SK-N-SH (cell line): ENCODE measurements at regions not wholly inside any gene's neighbourhood (a gene's known extent, or its start where the extent isn't known, plus 50 kb on each side); places are given as distances from the start of the nearest gene placed in this dataset.
A peak's percentile ranks its signal among the peaks of the same experiment; 100 is the strongest.

ENCODE experiments used
- CTCF ChIA-PET: fragments of 300-600, 350-600 bp; formaldehyde crosslinking; extraction: SDS; loops from one replicate; lab custom pipeline; 2021; lab: Yijun Ruan, JAX
- POLR2A ChIA-PET: fragments of 350-600 bp; sonication (Branson Sonifier 250); formaldehyde crosslinking; extraction: SDS; loops from one replicate; lab custom pipeline; 2020; ENCODE audit warnings: antibody characterized with exemption, inconsistent platforms; lab: Yijun Ruan, JAX
- DNase-seq: peaks from one replicate; pipeline ENCODE4 v3.0.0; 2012
- H2AFZ ChIP-seq: fragments of 200-600 bp; sonication (generic); 2 replicates; pipeline ENCODE4 v1.8.1; 2016; ENCODE audit warnings: antibody characterized with exemption, mild to moderate bottlenecking, low read depth
- H3F3A ChIP-seq: fragments of 200-600 bp; sonication (generic); replicated peaks from 2 replicates; pipeline ENCODE3; 2016; ENCODE audit warnings: antibody characterized with exemption, mild to moderate bottlenecking; ENCODE audit not compliant: insufficient read depth
- H3K27ac ChIP-seq, 2 experiments: fragments of 200-500 bp in 1 of 2; fragments of 200-600 bp in 1 of 2; sonication (Bioruptor generic) in 1 of 2; sonication (generic), shearing (Covaris generic) in 1 of 2; 2 replicates each; pipeline versions ENCODE4 v1.5.1 to v1.6.1; 2014 to 2016; ENCODE audit warnings: low read depth in 2 of 2, inconsistent platforms in 1 of 2, low read length in 1 of 2, mild to moderate bottlenecking in 1 of 2, mixed read lengths in 1 of 2
- H3K27me3 ChIP-seq: fragments of 200-600 bp; sonication (generic), shearing (Covaris generic); 2 replicates; pipeline ENCODE4 v1.6.1; 2016; ENCODE audit warnings: mixed run types; ENCODE audit not compliant: insufficient read depth
- H3K36me3 ChIP-seq, 2 experiments: fragments of 200-500 bp in 1 of 2; fragments of 200-600 bp in 1 of 2; sonication (Bioruptor generic) in 1 of 2; sonication (generic) in 1 of 2; replicated peaks in 1 of 2; 2 replicates each; pipeline versions ENCODE3 to v1.5.1; 2014 to 2016; ENCODE audit warnings: low read length in 1 of 2, mild to moderate bottlenecking in 1 of 2; ENCODE audit not compliant: insufficient read depth in 2 of 2, control insufficient read depth in 1 of 2
- H3K4me1 ChIP-seq, 2 experiments: fragments of 200-500 bp in 1 of 2; fragments of 200-600 bp in 1 of 2; sonication (Bioruptor generic) in 1 of 2; sonication (generic), shearing (Covaris generic) in 1 of 2; 2 replicates each; pipeline versions ENCODE4 v1.5.1 to v1.6.1; 2014 to 2016; ENCODE audit warnings: low read depth in 1 of 2, low read length in 1 of 2, mixed run types in 1 of 2; ENCODE audit not compliant: insufficient read depth in 2 of 2, control insufficient read depth in 1 of 2
- H3K4me2 ChIP-seq: fragments of 200-600 bp; sonication (generic), shearing (Covaris generic); 2 replicates; pipeline ENCODE4 v1.6.1; 2017; ENCODE audit warnings: mixed run types
- H3K4me3 ChIP-seq, 2 experiments: fragments of 200-500 bp in 1 of 2; fragments of 200-600 bp in 1 of 2; sonication (Bioruptor generic) in 1 of 2; sonication (generic), shearing (Covaris generic) in 1 of 2; 2 replicates each; pipeline versions ENCODE4 v1.5.1 to v1.8.1; 2014 to 2016; ENCODE audit warnings: low read depth in 2 of 2, inconsistent platforms in 1 of 2, low read length in 1 of 2, mild to moderate bottlenecking in 1 of 2, mixed read lengths in 1 of 2, moderate library complexity in 1 of 2
- H3K79me2 ChIP-seq: fragments of 200-600 bp; sonication (generic); 2 replicates; pipeline ENCODE4 v1.8.1; 2017; ENCODE audit warnings: mild to moderate bottlenecking; ENCODE audit not compliant: insufficient read depth
- H3K9ac ChIP-seq: fragments of 200-600 bp; sonication (generic); 2 replicates; pipeline ENCODE4 v1.6.1; 2017; ENCODE audit warnings: mixed run types
- H3K9me2 ChIP-seq: fragments of 200-600 bp; sonication (generic); 2 replicates; pipeline ENCODE4 v1.6.1; 2017; ENCODE audit warnings: mixed run types
- H3K9me3 ChIP-seq: fragments of 200-600 bp; sonication (generic); 2 replicates; pipeline ENCODE4 v1.6.1; 2017; ENCODE audit warnings: mixed run types, mild to moderate bottlenecking, moderate library complexity
- H4K20me1 ChIP-seq: fragments of 200-600 bp; sonication (generic); 2 replicates; pipeline ENCODE4 v1.6.1; 2017; ENCODE audit warnings: mild to moderate bottlenecking, mixed run types; ENCODE audit not compliant: insufficient read depth
- CTCF ChIP-seq: fragments of 200-600 bp; sonication (generic); IDR thresholded peaks from 2 replicates; pipeline ENCODE4 v1.6.1; 2017; ENCODE audit warnings: antibody characterized with exemption, mild to moderate bottlenecking, moderate library complexity
- GABPA ChIP-seq: IDR thresholded peaks from 2 replicates; pipeline ENCODE4 v1.4.0; 2012; ENCODE audit warnings: low read depth, mild to moderate bottlenecking
- MEF2A ChIP-seq: IDR thresholded peaks from 2 replicates; pipeline ENCODE4 v1.4.0; 2012; ENCODE audit warnings: low read depth, borderline replicate concordance
- RCOR1 ChIP-seq: fragments of 150-350 bp; IDR thresholded peaks from 2 replicates; pipeline ENCODE4 v1.6.1; 2017; ENCODE audit warnings: antibody characterized with exemption, low read length
- TAF1 ChIP-seq: IDR thresholded peaks from 2 replicates; pipeline ENCODE4 v1.6.1; 2012; ENCODE audit warnings: low read depth, mild to moderate bottlenecking, low read length, moderate library complexity, borderline replicate concordance
- USF1 ChIP-seq: IDR thresholded peaks from 2 replicates; pipeline ENCODE4 v1.4.0; 2012; ENCODE audit warnings: low read depth, borderline replicate concordance
- USF2 ChIP-seq: fragments of 150-350 bp; IDR thresholded peaks from 2 replicates; pipeline ENCODE4 v1.6.1; 2017; ENCODE audit warnings: antibody characterized with exemption, low read length, low read depth, borderline replicate concordance
- ZBTB33 ChIP-seq: IDR thresholded peaks from 2 replicates; pipeline ENCODE4 v1.4.0; 2012; ENCODE audit warnings: low read depth, borderline replicate concordance
- WGBS: methylation state at CpG from one replicate; pipeline ENCODE4 v1.1.6; 2017; ENCODE audit warnings: low lambda C conversion rate; 5-methylcytosine and 5-hydroxymethylcytosine counted together

GRCh38 chr2:40625849-40626248, 174.0 kb upstream of the SLC8A1 start:
- Histone ChIP-seq H3K9me2 (no peaks in the 10 kb centered on the region), H2AFZ (0 out of 2 replicates have a peak overlapping the region, but pooled peaks have one; percentile 0), H4K20me1 (no peaks in the 10 kb centered on the region), H3K27ac (no peak overlapping the region), H3K36me3 (no peaks in the 10 kb centered on the region), H3K79me2 (no peaks in the 10 kb centered on the region), H3K4me3 (no peak overlapping the region), H3K4me1 (no peaks in the 10 kb centered on the region), H3K4me2 (no peak overlapping the region), H3F3A (no peaks in the 10 kb centered on the region), H3K9ac (no peak overlapping the region), H3K9me3 (no peaks in the 10 kb centered on the region), H3K27me3 (no peaks in the 10 kb centered on the region; the same call in 1 of the 2 replicates)
- TF ChIP-seq GABPA (no peak), MEF2A (no peak), USF2 (no peak)
- WGBS, result 46% methylated on average over 3 of the region's 3 CpGs
- no peak for DNase-seq
- CTCF ChIA-PET, result no interaction called here
- POLR2A ChIA-PET, result no interaction called here

GRCh38 chr2:40628556-40628955, 176.7 kb upstream of the SLC8A1 start:
- Histone ChIP-seq H3K9me2 (no peaks in the 10 kb centered on the region), H3K79me2 (no peaks in the 10 kb centered on the region), H3K4me1 (no peaks in the 10 kb centered on the region), H3K4me3 (no peak overlapping the region), H3K4me2 (no peak overlapping the region), H3F3A (no peaks in the 10 kb centered on the region), H3K9me3 (no peaks in the 10 kb centered on the region), H2AFZ (no peak overlapping the region), H4K20me1 (no peaks in the 10 kb centered on the region), H3K36me3 (no peaks in the 10 kb centered on the region), H3K9ac (no peak overlapping the region), H3K27me3 (no peaks in the 10 kb centered on the region; the same call in 1 of the 2 replicates), H3K27ac (no peak overlapping the region)
- 29% methylated on average over 3 of the region's 3 CpGs for WGBS
- DNase-seq, result no peak
- TF ChIP-seq USF1 (no peak), ZBTB33 (no peak), CTCF (no peak), RCOR1 (no peak), TAF1 (no peak)
- POLR2A ChIA-PET, result no interaction called here
- CTCF ChIA-PET, result interaction anchor here (1.1 to 2.3 kb wide), 2 partner anchors 12 to 1071 kb away, joined by 3 to 8 read pairs; no protein-coding TSS in a partner anchor
